ENCODE measurements at regions not wholly inside any gene's neighbourhood (a gene's known extent, or its start where the extent isn't known, plus 50 kb on each side); places are given as distances from the start of the nearest gene placed in this dataset.

- TF ChIP-seq ETS1 (IDR thresholded peaks at IDR 0.05), result no peak
- no peak for TF ChIP-seq REST (IDR thresholded peaks at IDR 0.05; ENCODE audit: unreplicated experiment)
- no peak for TF ChIP-seq NANOG (IDR thresholded peaks at IDR 0.05; ENCODE audit: borderline replicate concordance)
- TF ChIP-seq EZH2 (IDR thresholded peaks at IDR 0.05; ENCODE audit: low read depth, unreplicated experiment), result no peak
- no peak for TF ChIP-seq STAT1 (IDR thresholded peaks at IDR 0.05; ENCODE audit: unreplicated experiment)
- no peak for TF ChIP-seq CREB1 (CRISPR knock-in tag; IDR thresholded peaks at IDR 0.05; ENCODE audit: low read depth)
Measured at GRCh38 chr13:87944038-87944437, 272.9 kb downstream of the SLITRK5 start (continued).

GRCh38 chr13:87952377-87952776 is 281.2 kb downstream of the SLITRK5 start:
- Mint-ChIP-seq H3K9me3 (no peaks in the 10 kb centered on the region), H3K27ac (no peak overlapping the region), H3K4me1 (no peaks in the 10 kb centered on the region), H3K4me3 (no peak overlapping the region), H3K27me3 (ENCODE audit: insufficient read depth, low read depth, poor library complexity) (peaks cover 3% of the 10 kb centered on the region), H3K36me3 (ENCODE audit: low read depth) (no peaks in the 10 kb centered on the region)
- no peaks in the 10 kb centered on the region for H4K20me1 ChIP-seq (replicated peaks; ENCODE audit: insufficient read depth)
- no peak overlapping the region for H3K4me3 ChIP-seq
- H3K27me3 ChIP-seq (ENCODE audit: insufficient read depth), result no peaks in the 10 kb centered on the region
- no peak for DNase-seq (ENCODE audit: low spot score)
- H3K4me2 ChIP-seq, result no peak overlapping the region
- H2AFZ ChIP-seq, result no peak overlapping the region
- peaks cover 8% of the 10 kb centered on the region; the same call in 1 of the 2 replicates for H3K9me2 ChIP-seq (ENCODE audit: insufficient read depth)
- TF ChIP-seq EZH2 (IDR thresholded peaks at IDR 0.05; ENCODE audit: low read depth, unreplicated experiment), result no peak
- no peaks in the 10 kb centered on the region for H3F3A ChIP-seq (replicated peaks; ENCODE audit: low read depth)
- no peaks in the 10 kb centered on the region for H3K79me2 ChIP-seq (replicated peaks; ENCODE audit: insufficient read depth)
- no peaks in the 10 kb centered on the region for H3K36me3 ChIP-seq (ENCODE audit: insufficient read depth)
- H3K4me1 ChIP-seq (ENCODE audit: insufficient read depth), result no peaks in the 10 kb centered on the region
- no peak for ATAC-seq
- no peak overlapping the region for H3K27ac ChIP-seq (ENCODE audit: low read depth)

GRCh38 chr13:87953381-87953780 is 282.2 kb downstream of the SLITRK5 start:
- no peak overlapping the region for H3K27ac ChIP-seq (ENCODE audit: low read depth)
- H3K36me3 ChIP-seq (ENCODE audit: insufficient read depth), result no peaks in the 10 kb centered on the region
- no peaks in the 10 kb centered on the region for H3K9me3 Mint-ChIP-seq
- H3K9me2 ChIP-seq (ENCODE audit: insufficient read depth), result peaks cover 8% of the 10 kb centered on the region; the same call in 1 of the 2 replicates
- H3K4me2 ChIP-seq, result no peak overlapping the region
- H3K36me3 Mint-ChIP-seq (ENCODE audit: low read depth), result no peaks in the 10 kb centered on the region
- H3K27me3 Mint-ChIP-seq (ENCODE audit: insufficient read depth, low read depth, poor library complexity), result peaks cover 3% of the 10 kb centered on the region
- no peak overlapping the region for H3K27ac Mint-ChIP-seq
- H3K4me3 Mint-ChIP-seq, result no peak overlapping the region
- no peak overlapping the region for H3K4me3 ChIP-seq
- H2AFZ ChIP-seq, result no peak overlapping the region
- DNase-seq (ENCODE audit: low spot score) (no peak), ATAC-seq (no peak)
- no peaks in the 10 kb centered on the region for H3K27me3 ChIP-seq (ENCODE audit: insufficient read depth)
- no peaks in the 10 kb centered on the region for H3K79me2 ChIP-seq (replicated peaks; ENCODE audit: insufficient read depth)
- no peaks in the 10 kb centered on the region for H4K20me1 ChIP-seq (replicated peaks; ENCODE audit: insufficient read depth)
- no peaks in the 10 kb centered on the region for H3F3A ChIP-seq (replicated peaks; ENCODE audit: low read depth)
- no peaks in the 10 kb centered on the region for H3K4me1 Mint-ChIP-seq
- H3K4me1 ChIP-seq (ENCODE audit: insufficient read depth), result no peaks in the 10 kb centered on the region
- TF ChIP-seq ZNF114 (CRISPR knock-in tag; IDR thresholded peaks at IDR 0.05) (no peak), JUNB (IDR thresholded peaks at IDR 0.05; ENCODE audit: unreplicated experiment) (no peak), ZNF462 (CRISPR knock-in tag; IDR thresholded peaks at IDR 0.05) (no peak), ETS1 (IDR thresholded peaks at IDR 0.05) (no peak)

Data from GM23338 (cell line).